SK-N-SH (cell line): ENCODE measurements at regions not wholly inside any gene's neighbourhood (a gene's known extent, or its start where the extent isn't known, plus 50 kb on each side); places are given as distances from the start of the nearest gene placed in this dataset.

Source experiments
- CTCF ChIA-PET: fragments of 300-600, 350-600 bp; formaldehyde crosslinking; extraction: SDS; loops from one replicate; lab custom pipeline; 2021; lab: Yijun Ruan, JAX
- POLR2A ChIA-PET: fragments of 350-600 bp; sonication (Branson Sonifier 250); formaldehyde crosslinking; extraction: SDS; loops from one replicate; lab custom pipeline; 2020; ENCODE audit warnings: antibody characterized with exemption, inconsistent platforms; lab: Yijun Ruan, JAX
- DNase-seq: peaks from one replicate; pipeline ENCODE4 v3.0.0; 2012
- H2AFZ ChIP-seq: fragments of 200-600 bp; sonication (generic); 2 replicates; pipeline ENCODE4 v1.8.1; 2016; ENCODE audit warnings: antibody characterized with exemption, mild to moderate bottlenecking, low read depth
- H3F3A ChIP-seq: fragments of 200-600 bp; sonication (generic); replicated peaks from 2 replicates; pipeline ENCODE3; 2016; ENCODE audit warnings: antibody characterized with exemption, mild to moderate bottlenecking; ENCODE audit not compliant: insufficient read depth
- H3K27ac ChIP-seq, 2 experiments: fragments of 200-500 bp in 1 of 2; fragments of 200-600 bp in 1 of 2; sonication (Bioruptor generic) in 1 of 2; sonication (generic), shearing (Covaris generic) in 1 of 2; 2 replicates each; pipeline versions ENCODE4 v1.5.1 to v1.6.1; 2014 to 2016; ENCODE audit warnings: low read depth in 2 of 2, inconsistent platforms in 1 of 2, low read length in 1 of 2, mild to moderate bottlenecking in 1 of 2, mixed read lengths in 1 of 2
- H3K27me3 ChIP-seq: fragments of 200-600 bp; sonication (generic), shearing (Covaris generic); 2 replicates; pipeline ENCODE4 v1.6.1; 2016; ENCODE audit warnings: mixed run types; ENCODE audit not compliant: insufficient read depth
- H3K36me3 ChIP-seq, 2 experiments: fragments of 200-500 bp in 1 of 2; fragments of 200-600 bp in 1 of 2; sonication (Bioruptor generic) in 1 of 2; sonication (generic) in 1 of 2; replicated peaks in 1 of 2; 2 replicates each; pipeline versions ENCODE3 to v1.5.1; 2014 to 2016; ENCODE audit warnings: low read length in 1 of 2, mild to moderate bottlenecking in 1 of 2; ENCODE audit not compliant: insufficient read depth in 2 of 2, control insufficient read depth in 1 of 2
- H3K4me1 ChIP-seq, 2 experiments: fragments of 200-500 bp in 1 of 2; fragments of 200-600 bp in 1 of 2; sonication (Bioruptor generic) in 1 of 2; sonication (generic), shearing (Covaris generic) in 1 of 2; 2 replicates each; pipeline versions ENCODE4 v1.5.1 to v1.6.1; 2014 to 2016; ENCODE audit warnings: low read depth in 1 of 2, low read length in 1 of 2, mixed run types in 1 of 2; ENCODE audit not compliant: insufficient read depth in 2 of 2, control insufficient read depth in 1 of 2
- H3K4me2 ChIP-seq: fragments of 200-600 bp; sonication (generic), shearing (Covaris generic); 2 replicates; pipeline ENCODE4 v1.6.1; 2017; ENCODE audit warnings: mixed run types
- H3K4me3 ChIP-seq, 2 experiments: fragments of 200-500 bp in 1 of 2; fragments of 200-600 bp in 1 of 2; sonication (Bioruptor generic) in 1 of 2; sonication (generic), shearing (Covaris generic) in 1 of 2; 2 replicates each; pipeline versions ENCODE4 v1.5.1 to v1.8.1; 2014 to 2016; ENCODE audit warnings: low read depth in 2 of 2, inconsistent platforms in 1 of 2, low read length in 1 of 2, mild to moderate bottlenecking in 1 of 2, mixed read lengths in 1 of 2, moderate library complexity in 1 of 2
- H3K79me2 ChIP-seq: fragments of 200-600 bp; sonication (generic); 2 replicates; pipeline ENCODE4 v1.8.1; 2017; ENCODE audit warnings: mild to moderate bottlenecking; ENCODE audit not compliant: insufficient read depth
- H3K9ac ChIP-seq: fragments of 200-600 bp; sonication (generic); 2 replicates; pipeline ENCODE4 v1.6.1; 2017; ENCODE audit warnings: mixed run types
- H3K9me2 ChIP-seq: fragments of 200-600 bp; sonication (generic); 2 replicates; pipeline ENCODE4 v1.6.1; 2017; ENCODE audit warnings: mixed run types
- H3K9me3 ChIP-seq: fragments of 200-600 bp; sonication (generic); 2 replicates; pipeline ENCODE4 v1.6.1; 2017; ENCODE audit warnings: mixed run types, mild to moderate bottlenecking, moderate library complexity
- H4K20me1 ChIP-seq: fragments of 200-600 bp; sonication (generic); 2 replicates; pipeline ENCODE4 v1.6.1; 2017; ENCODE audit warnings: mild to moderate bottlenecking, mixed run types; ENCODE audit not compliant: insufficient read depth
- CHD2 ChIP-seq: fragments of 150-350 bp; IDR thresholded peaks from 2 replicates; pipeline ENCODE4 v1.6.1; 2018; ENCODE audit warnings: low read length; ENCODE audit not compliant: partially characterized antibody
- ELF1 ChIP-seq: IDR thresholded peaks from 2 replicates; pipeline ENCODE4 v1.4.0; 2012
- EZH2phosphoT487 ChIP-seq: fragments of 200-600 bp; sonication (generic); IDR thresholded peaks from 2 replicates; pipeline ENCODE4 v1.6.1; 2017; ENCODE audit warnings: low read depth, mixed run types, mild to moderate bottlenecking, antibody characterized with exemption, moderate library complexity, borderline replicate concordance
- MEF2A ChIP-seq: IDR thresholded peaks from 2 replicates; pipeline ENCODE4 v1.4.0; 2012; ENCODE audit warnings: low read depth, borderline replicate concordance
- NRF1 ChIP-seq: IDR thresholded peaks from 2 replicates; pipeline ENCODE4 v1.6.1; 2012; ENCODE audit warnings: low read depth, mild to moderate bottlenecking, low read length
- RFX5 ChIP-seq: IDR thresholded peaks from 2 replicates; pipeline ENCODE4 v1.6.1; 2012; ENCODE audit warnings: mild to moderate bottlenecking, improper control_type of control experiment, low read length
- SIN3A ChIP-seq: IDR thresholded peaks from 2 replicates; pipeline ENCODE4 v1.6.1; 2012; ENCODE audit warnings: low read depth, mild to moderate bottlenecking, low read length, moderate library complexity, borderline replicate concordance
- SMC3 ChIP-seq: IDR thresholded peaks from 2 replicates; pipeline ENCODE4 v1.6.1; 2012; ENCODE audit warnings: low read depth, low read length, improper control_type of control experiment
- TAF1 ChIP-seq: IDR thresholded peaks from 2 replicates; pipeline ENCODE4 v1.6.1; 2012; ENCODE audit warnings: low read depth, mild to moderate bottlenecking, low read length, moderate library complexity, borderline replicate concordance
- WGBS: methylation state at CpG from one replicate; pipeline ENCODE4 v1.1.6; 2017; ENCODE audit warnings: low lambda C conversion rate; 5-methylcytosine and 5-hydroxymethylcytosine counted together
- TF ChIP-seq, protein P1 (sequence below): fragments of 150-350 bp; IDR thresholded peaks from 2 replicates; pipeline ENCODE4 v1.6.1; 2016; ENCODE audit warnings: mild to moderate bottlenecking, low read depth, low read length
- TF ChIP-seq, protein P2 (sequence below): IDR thresholded peaks from 2 replicates; pipeline ENCODE4 v1.6.1; 2012; ENCODE audit warnings: mild to moderate bottlenecking, low read depth, low read length, moderate library complexity
- TF ChIP-seq, protein P3 (sequence below): IDR thresholded peaks from 2 replicates; pipeline ENCODE4 v1.4.0; 2012; ENCODE audit warnings: low read depth
- TF ChIP-seq, protein P4 (sequence below): IDR thresholded peaks from 2 replicates; pipeline ENCODE4; 2012

DNA sequence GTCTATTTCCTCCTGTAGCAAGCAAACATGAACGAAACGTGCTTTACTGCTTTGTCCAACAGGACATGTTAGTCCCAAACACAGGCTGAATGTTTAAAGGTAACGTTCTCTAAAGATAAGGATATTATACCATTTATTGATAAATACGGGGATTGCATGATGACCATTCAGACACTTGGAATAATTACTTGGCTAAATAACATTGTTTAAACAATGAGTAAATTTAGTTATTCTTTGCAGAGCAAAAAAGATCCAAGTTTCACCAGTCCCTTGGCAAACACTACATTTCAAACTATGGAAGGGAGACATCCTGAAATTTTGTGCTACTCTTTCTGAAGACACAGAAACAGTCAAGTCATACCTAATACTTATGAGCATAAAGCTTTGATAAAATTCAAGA lies 88.0 kb downstream of the ZNF280B start:
- Histone ChIP-seq H2AFZ (no peak overlapping the region), H3K9ac (no peak overlapping the region), H3K36me3 (no peaks in the 10 kb centered on the region), H3K4me1 (no peaks in the 10 kb centered on the region), H3K9me2 (no peaks in the 10 kb centered on the region), H3K4me2 (no peak overlapping the region), H4K20me1 (no peaks in the 10 kb centered on the region), H3K27me3 (peaks cover 7% of the 10 kb centered on the region; the same call in 1 of the 2 replicates), H3K27ac (no peak overlapping the region), H3K79me2 (no peaks in the 10 kb centered on the region), H3F3A (no peaks in the 10 kb centered on the region), H3K9me3 (no peaks in the 10 kb centered on the region), H3K4me3 (no peak overlapping the region)
- no peak for TF ChIP-seq NRF1
- TF ChIP-seq MEF2A: no peak
- TF ChIP-seq ELF1: no peak
- TF ChIP-seq, protein P1, sequence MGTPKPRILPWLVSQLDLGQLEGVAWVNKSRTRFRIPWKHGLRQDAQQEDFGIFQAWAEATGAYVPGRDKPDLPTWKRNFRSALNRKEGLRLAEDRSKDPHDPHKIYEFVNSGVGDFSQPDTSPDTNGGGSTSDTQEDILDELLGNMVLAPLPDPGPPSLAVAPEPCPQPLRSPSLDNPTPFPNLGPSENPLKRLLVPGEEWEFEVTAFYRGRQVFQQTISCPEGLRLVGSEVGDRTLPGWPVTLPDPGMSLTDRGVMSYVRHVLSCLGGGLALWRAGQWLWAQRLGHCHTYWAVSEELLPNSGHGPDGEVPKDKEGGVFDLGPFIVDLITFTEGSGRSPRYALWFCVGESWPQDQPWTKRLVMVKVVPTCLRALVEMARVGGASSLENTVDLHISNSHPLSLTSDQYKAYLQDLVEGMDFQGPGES: no peak
- CTCF ChIA-PET: interaction anchor here (0.8 to 3.8 kb wide), 3 partner anchors 11 to 166 kb away, joined by 3 to 52 read pairs (median 34); no protein-coding TSS in a partner anchor
- DNase-seq: no peak
- 2% methylated on average over 4 of the region's 4 CpGs for WGBS
- POLR2A ChIA-PET: no interaction called here

DNA sequence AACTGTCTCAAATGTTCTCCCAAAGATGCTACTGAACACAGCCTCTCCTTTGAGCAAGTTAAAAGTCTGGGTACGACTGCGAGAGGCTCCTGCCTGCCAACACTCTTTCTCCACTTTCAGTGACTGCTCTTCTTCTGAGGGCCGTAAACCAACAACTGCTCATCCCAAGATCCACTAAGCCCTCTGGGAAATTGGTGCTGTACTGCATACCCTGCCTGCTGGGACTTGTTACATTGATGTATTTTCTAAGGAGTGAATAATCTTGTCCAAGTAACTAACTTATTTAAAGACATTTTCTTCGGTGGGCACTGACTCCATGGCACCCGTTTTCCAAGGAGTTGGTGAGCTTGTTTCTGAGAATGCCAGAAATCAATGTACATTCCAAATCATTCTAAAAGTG lies 87.2 kb downstream of the ZNF280B start:
- Histone ChIP-seq H3K36me3 (no peaks in the 10 kb centered on the region), H3K9me2 (no peaks in the 10 kb centered on the region), H3K4me1 (no peaks in the 10 kb centered on the region), H3K79me2 (no peaks in the 10 kb centered on the region), H2AFZ (no peak overlapping the region), H3K4me3 (no peak overlapping the region), H3K9me3 (no peaks in the 10 kb centered on the region), H3F3A (no peaks in the 10 kb centered on the region), H3K27me3 (peaks cover 7% of the 10 kb centered on the region; the same call in 1 of the 2 replicates), H3K27ac (no peak overlapping the region), H4K20me1 (no peaks in the 10 kb centered on the region), H3K4me2 (no peak overlapping the region), H3K9ac (no peak overlapping the region)
- ChIA-PET POLR2A (interaction anchor here (0.7 kb wide), 1 partner anchor 1039 kb away, joined by 3 read pairs; no protein-coding TSS in a partner anchor), CTCF (interaction anchor here (1.1 to 3.8 kb wide), 11 partner anchors 11 to 534 kb away, joined by 3 to 52 read pairs (median 8); no protein-coding TSS in a partner anchor)
- DNase-seq: no peak
- WGBS: 20% methylated on average over 5 of the region's 5 CpGs
- TF ChIP-seq CHD2 (no peak), NRF1 (no peak), RFX5 (no peak), MEF2A (no peak), EZH2phosphoT487 (no peak), TAF1 (no peak), SIN3A (no peak), SMC3 (no peak)
- TF ChIP-seq, protein P2, sequence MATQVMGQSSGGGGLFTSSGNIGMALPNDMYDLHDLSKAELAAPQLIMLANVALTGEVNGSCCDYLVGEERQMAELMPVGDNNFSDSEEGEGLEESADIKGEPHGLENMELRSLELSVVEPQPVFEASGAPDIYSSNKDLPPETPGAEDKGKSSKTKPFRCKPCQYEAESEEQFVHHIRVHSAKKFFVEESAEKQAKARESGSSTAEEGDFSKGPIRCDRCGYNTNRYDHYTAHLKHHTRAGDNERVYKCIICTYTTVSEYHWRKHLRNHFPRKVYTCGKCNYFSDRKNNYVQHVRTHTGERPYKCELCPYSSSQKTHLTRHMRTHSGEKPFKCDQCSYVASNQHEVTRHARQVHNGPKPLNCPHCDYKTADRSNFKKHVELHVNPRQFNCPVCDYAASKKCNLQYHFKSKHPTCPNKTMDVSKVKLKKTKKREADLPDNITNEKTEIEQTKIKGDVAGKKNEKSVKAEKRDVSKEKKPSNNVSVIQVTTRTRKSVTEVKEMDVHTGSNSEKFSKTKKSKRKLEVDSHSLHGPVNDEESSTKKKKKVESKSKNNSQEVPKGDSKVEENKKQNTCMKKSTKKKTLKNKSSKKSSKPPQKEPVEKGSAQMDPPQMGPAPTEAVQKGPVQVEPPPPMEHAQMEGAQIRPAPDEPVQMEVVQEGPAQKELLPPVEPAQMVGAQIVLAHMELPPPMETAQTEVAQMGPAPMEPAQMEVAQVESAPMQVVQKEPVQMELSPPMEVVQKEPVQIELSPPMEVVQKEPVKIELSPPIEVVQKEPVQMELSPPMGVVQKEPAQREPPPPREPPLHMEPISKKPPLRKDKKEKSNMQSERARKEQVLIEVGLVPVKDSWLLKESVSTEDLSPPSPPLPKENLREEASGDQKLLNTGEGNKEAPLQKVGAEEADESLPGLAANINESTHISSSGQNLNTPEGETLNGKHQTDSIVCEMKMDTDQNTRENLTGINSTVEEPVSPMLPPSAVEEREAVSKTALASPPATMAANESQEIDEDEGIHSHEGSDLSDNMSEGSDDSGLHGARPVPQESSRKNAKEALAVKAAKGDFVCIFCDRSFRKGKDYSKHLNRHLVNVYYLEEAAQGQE: no peak
- TF ChIP-seq, protein P3, sequence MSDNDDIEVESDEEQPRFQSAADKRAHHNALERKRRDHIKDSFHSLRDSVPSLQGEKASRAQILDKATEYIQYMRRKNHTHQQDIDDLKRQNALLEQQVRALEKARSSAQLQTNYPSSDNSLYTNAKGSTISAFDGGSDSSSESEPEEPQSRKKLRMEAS: no peak
- TF ChIP-seq, protein P4, sequence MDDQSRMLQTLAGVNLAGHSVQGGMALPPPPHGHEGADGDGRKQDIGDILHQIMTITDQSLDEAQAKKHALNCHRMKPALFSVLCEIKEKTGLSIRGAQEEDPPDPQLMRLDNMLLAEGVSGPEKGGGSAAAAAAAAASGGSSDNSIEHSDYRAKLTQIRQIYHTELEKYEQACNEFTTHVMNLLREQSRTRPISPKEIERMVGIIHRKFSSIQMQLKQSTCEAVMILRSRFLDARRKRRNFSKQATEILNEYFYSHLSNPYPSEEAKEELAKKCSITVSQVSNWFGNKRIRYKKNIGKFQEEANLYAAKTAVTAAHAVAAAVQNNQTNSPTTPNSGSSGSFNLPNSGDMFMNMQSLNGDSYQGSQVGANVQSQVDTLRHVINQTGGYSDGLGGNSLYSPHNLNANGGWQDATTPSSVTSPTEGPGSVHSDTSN: no peak
